ENCODE measurements at regions not wholly inside any gene's neighbourhood (a gene's known extent, or its start where the extent isn't known, plus 50 kb on each side); places are given as distances from the start of the nearest gene placed in this dataset.
A peak's percentile ranks its signal among the peaks of the same experiment; 100 is the strongest.

DNA sequence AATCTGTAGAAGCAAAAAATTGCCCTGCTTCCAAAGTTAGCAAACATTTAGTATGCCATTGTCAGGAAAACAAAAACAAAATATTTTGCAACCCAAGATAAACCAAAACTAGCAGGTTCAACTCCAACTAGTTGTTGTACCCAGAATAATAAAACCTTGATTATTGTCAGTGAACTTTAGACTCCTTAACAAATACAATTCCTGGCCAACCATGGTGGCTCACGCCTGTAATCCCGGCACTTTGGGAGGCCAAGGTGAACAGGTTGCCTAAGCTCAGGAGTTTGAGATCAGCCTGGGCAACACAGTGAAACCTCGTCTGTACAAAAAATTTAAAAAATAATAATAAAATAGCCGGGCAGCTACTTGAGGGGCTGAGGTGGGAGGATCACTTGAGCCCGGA lies 53.6 kb upstream of the EPCAM start:
- DNase-seq = no peak

GRCh38 chr2:47313728-47314127 lies 55.4 kb upstream of the EPCAM start:
- no peak for DNase-seq

- DNase-seq = no peak
Measured at GRCh38 chr2:47313141-47313691, 55.9 kb upstream of the EPCAM start.

- no peak for DNase-seq
Measured at GRCh38 chr2:47312491-47312850, 56.6 kb upstream of the EPCAM start.

- DNase-seq = no peak
Measured at GRCh38 chr2:47311764-47312490, 57.2 kb upstream of the EPCAM start.

- DNase-seq = no peak
Measured at GRCh38 chr2:47310801-47311560, 58.1 kb upstream of the EPCAM start.

- DNase-seq = no peak
Measured at GRCh38 chr2:47309952-47310800, 58.9 kb upstream of the EPCAM start.

- DNase-seq = no peak
Measured at GRCh38 chr2:47309472-47309951, 59.6 kb upstream of the EPCAM start.

- peak; percentile 20 for DNase-seq
Measured at GRCh38 chr2:47307066-47307465, 62.0 kb upstream of the EPCAM start.

DNA sequence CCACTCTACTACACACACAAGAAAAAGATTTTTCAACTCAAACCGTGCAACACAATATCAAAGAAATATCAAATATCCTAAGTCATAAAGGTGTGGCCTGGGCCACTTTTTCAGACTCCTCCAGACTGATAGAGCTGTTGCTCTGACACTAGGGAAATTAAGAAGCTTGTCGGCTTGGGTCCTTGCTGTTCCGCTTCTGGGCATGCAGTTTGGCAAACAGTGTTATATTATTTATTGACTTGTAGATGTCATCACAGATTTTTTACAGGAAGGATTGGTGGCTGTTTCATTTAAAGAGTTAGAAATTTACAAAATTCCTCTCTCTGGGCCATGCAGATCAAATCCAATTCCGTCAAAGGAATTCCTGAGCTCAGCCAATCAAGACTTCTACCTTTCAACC lies 64.5 kb upstream of the EPCAM start:
- no peak for DNase-seq

GRCh38 chr2:47303341-47304148 lies 65.6 kb upstream of the EPCAM start:
- DNase-seq = no peak

DNA sequence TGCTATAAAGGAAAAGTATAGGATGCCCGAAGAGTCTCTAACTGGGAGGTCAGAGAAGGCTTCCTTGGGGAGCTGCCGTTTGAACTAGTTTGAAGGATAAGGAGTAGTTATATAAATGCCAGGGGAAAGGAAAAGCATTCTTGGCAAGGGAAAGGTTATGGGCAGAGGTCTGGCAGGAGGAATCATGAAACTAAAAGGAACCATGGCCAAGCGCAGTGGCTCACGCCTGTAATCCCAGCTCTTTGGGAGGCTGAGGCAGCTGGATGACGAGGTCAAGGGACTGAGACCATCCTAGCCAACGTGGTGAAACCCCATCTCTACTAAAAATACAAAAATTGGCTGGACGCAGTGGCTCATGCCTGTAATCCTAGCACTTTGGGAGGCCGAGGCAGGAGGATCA lies 66.8 kb upstream of the EPCAM start:
- DNase-seq = no peak

- no peak for DNase-seq
Measured at GRCh38 chr2:47301731-47302130, 67.4 kb upstream of the EPCAM start.

DNA sequence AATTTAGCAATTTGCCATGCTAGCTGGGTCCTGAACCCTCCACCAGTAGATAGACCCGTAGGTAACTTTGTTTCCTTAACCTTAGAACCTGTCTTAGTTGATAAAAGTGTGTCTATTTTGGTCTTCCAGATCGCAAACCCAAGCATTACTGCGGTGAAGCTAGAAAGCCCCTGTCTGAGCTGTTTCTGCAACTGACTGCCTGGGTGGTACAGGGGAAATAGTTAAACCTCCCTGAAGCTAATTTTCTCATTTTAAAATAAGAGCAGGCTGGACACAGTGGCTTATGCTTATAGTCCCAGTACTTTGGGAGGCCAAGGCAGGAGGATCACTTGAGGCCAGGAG lies 67.9 kb upstream of the EPCAM start:
- no peak for DNase-seq

GRCh38 chr2:47300609-47301276 lies 68.4 kb upstream of the EPCAM start:
- DNase-seq = no peak

GRCh38 chr2:47300081-47300480 lies 69.0 kb upstream of the EPCAM start:
- DNase-seq = no peak

- no peak for DNase-seq
Measured at GRCh38 chr2:47299555-47299954, 69.6 kb upstream of the EPCAM start.

GRCh38 chr2:47298771-47299170 lies 70.3 kb upstream of the EPCAM start:
- no peak for DNase-seq

DNA sequence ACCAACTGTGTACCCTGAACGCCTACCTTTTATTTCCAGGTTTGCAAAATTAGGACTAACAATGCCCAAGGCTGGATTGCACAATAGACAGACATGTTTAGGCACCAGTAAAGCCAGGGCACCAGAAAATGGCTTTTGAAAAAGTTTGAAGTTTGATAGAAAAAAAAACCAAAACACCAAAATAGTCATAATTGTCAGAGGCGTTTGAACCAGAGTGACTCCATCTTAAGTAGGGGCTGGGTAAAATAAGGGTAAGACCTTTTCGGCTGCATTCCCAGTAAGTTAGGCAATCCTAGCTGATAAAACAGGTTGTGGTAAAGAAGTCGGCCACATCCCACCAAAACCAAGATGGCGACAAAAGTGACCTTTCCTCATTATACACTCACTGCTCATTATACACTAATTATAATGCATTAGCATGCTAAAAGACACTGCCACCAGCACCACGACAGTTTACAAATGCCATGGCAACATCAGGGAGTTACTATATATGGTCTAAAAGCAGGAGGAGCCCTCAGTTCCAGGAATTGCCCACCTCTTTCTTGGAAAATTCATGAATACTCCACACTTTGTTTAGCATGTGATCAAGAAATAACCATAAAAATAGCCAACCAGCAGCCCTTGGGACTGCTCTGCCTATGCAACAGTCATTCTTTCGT lies 71.2 kb upstream of the EPCAM start:
- DNase-seq = no peak

DNA sequence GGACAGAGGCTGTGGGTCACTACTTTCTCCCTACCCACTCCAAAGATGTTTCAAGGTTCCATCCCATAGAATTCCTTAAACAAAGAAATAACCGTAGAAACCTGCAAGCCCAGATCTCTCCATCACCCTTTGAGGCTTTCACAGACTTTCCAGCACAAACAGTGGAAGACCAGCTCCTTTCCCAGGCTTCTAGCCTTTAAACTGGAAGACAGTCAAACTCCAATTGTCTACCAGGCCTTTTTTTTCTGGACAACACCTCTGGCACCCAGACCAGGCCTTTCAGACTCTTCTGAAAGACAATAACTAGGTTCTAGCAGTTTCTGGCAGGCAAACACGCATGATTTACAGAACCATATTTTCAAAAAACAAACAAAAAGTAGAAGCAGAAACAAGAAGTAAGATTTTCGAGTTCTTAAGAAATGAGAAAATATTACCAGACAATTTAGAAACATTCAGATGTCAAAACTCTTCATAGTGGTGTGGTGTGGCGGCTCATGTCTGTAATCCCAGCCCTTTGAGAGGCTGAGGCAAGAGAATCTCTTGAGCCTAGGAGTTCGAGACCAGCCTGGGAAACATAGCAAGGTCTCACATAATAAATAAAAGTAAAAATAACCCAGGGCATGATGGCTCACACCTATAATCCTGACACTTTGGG lies 73.0 kb upstream of the EPCAM start:
- DNase-seq = no peak

Data from NCI-H748 treated with DMSO at 0.1 percent for 48 hours (cell line).